Suppressor macrophage (primary cell): ENCODE measurements at regions not wholly inside any gene's neighbourhood (a gene's known extent, or its start where the extent isn't known, plus 50 kb on each side); places are given as distances from the start of the nearest gene placed in this dataset.

ENCODE experiments used
- DNase-seq, 4 experiments: peaks; one replicate each; pipeline ENCODE4 v3.0.0-alpha.2; 2020 to 2022

GRCh38 chr9:91161465-91162300 is 200.0 kb downstream of the AUH start:
- DNase-seq, result no peak

GRCh38 chr9:91162311-91162710 is 199.4 kb downstream of the AUH start:
- DNase-seq, result peak; percentile 50 to 71 (median 60)

GRCh38 chr9:91162784-91163443 is 198.8 kb downstream of the AUH start:
- DNase-seq, result peak; percentile 75 to 93 (median 90)

GRCh38 chr9:91163444-91163772 is 198.3 kb downstream of the AUH start:
- no peak for DNase-seq

GRCh38 chr9:91163773-91164471 is 197.8 kb downstream of the AUH start:
- DNase-seq, result peak; percentile 37 to 67 (median 62)
